ENCODE measurements at regions not wholly inside any gene's neighbourhood (a gene's known extent, or its start where the extent isn't known, plus 50 kb on each side); places are given as distances from the start of the nearest gene placed in this dataset.
"Not testable (repeated sequence)": the region's sequence is repeated elsewhere in the genome, so short reads cannot be mapped to it uniquely, and the experiment has no call there.

GRCh38 chr6:93081901-93082300, 337.5 kb downstream of the EPHA7 start:
- DNase-seq, result no peak

- DNase-seq, result no peak
Measured at GRCh38 chr6:93079061-93079460, 340.3 kb downstream of the EPHA7 start.

GRCh38 chr6:93073811-93074210, 345.5 kb downstream of the EPHA7 start:
- DNase-seq, result no peak

- DNase-seq, result no peak
Measured at GRCh38 chr6:93069856-93070255, 349.5 kb downstream of the EPHA7 start.

- no peak for DNase-seq
Measured at GRCh38 chr6:93059911-93060310, 359.4 kb downstream of the EPHA7 start.

- no peak for DNase-seq
Measured at GRCh38 chr6:93057584-93057983, 361.8 kb downstream of the EPHA7 start.

GRCh38 chr6:93048381-93048780, 371.0 kb downstream of the EPHA7 start:
- no peak for DNase-seq

- DNase-seq, result no peak
Measured at GRCh38 chr6:93047033-93047432, 372.3 kb downstream of the EPHA7 start.

- no peak for DNase-seq
Measured at GRCh38 chr6:93045156-93045555, 374.2 kb downstream of the EPHA7 start.

- peak in 1 of 2 donors; percentile 84 for DNase-seq
Measured at GRCh38 chr6:93040375-93040774, 379.0 kb downstream of the EPHA7 start.

- no peak for DNase-seq
Measured at GRCh38 chr6:93036835-93037234, 382.5 kb downstream of the EPHA7 start.

- DNase-seq, result no peak
Measured at GRCh38 chr6:93035756-93036155, 383.6 kb downstream of the EPHA7 start.

GRCh38 chr6:93021235-93021915, 398.0 kb downstream of the EPHA7 start:
- DNase-seq, result no peak

- no peak for DNase-seq
Measured at GRCh38 chr6:93017626-93018025, 401.7 kb downstream of the EPHA7 start.

- no peak for DNase-seq
Measured at GRCh38 chr6:93017213-93017612, 402.1 kb downstream of the EPHA7 start.

GRCh38 chr6:93013054-93013453, 406.3 kb downstream of the EPHA7 start:
- no peak for DNase-seq

- no peak for DNase-seq
Measured at GRCh38 chr6:93008375-93008774, 411.0 kb downstream of the EPHA7 start.

- no peak for DNase-seq
Measured at GRCh38 chr6:92989656-92990055, 429.7 kb downstream of the EPHA7 start.

GRCh38 chr6:92979281-92979680, 440.1 kb downstream of the EPHA7 start:
- DNase-seq, result no peak

GRCh38 chr6:92977018-92977417, 442.3 kb downstream of the EPHA7 start:
- DNase-seq, result no peak

GRCh38 chr6:92967362-92967761, 452.0 kb downstream of the EPHA7 start:
- no peak for DNase-seq

GRCh38 chr6:92962846-92963245, 456.5 kb downstream of the EPHA7 start:
- DNase-seq, result no peak

- not testable (repeated sequence) for DNase-seq
Measured at GRCh38 chr6:92952111-92952510, 467.2 kb downstream of the EPHA7 start.

GRCh38 chr6:92945799-92946198, 473.6 kb downstream of the EPHA7 start:
- no peak for DNase-seq

- no peak for DNase-seq
Measured at GRCh38 chr6:92944132-92944531, 475.2 kb downstream of the EPHA7 start.
